ENCODE measurements at regions not wholly inside any gene's neighbourhood (a gene's known extent, or its start where the extent isn't known, plus 50 kb on each side); places are given as distances from the start of the nearest gene placed in this dataset.

- no peak for ATAC-seq
- H3K27ac ChIP-seq (ENCODE audit: low read depth, low read length), result no peak overlapping the region
- H3K27me3 ChIP-seq (ENCODE audit: insufficient read depth, low read length), result peaks cover 15% of the 10 kb centered on the region
- no peaks in the 10 kb centered on the region for H3K36me3 ChIP-seq (ENCODE audit: control insufficient read depth in 1 of 2, insufficient read depth in 2 of 2, low read length in 2 of 2)
- no peaks in the 10 kb centered on the region for H3K79me2 ChIP-seq (ENCODE audit: insufficient read depth, low read length)
- BruUV-seq (replicated peaks), result no TSS peak
- H3K4me1 ChIP-seq (ENCODE audit: control insufficient read depth in 1 of 2, insufficient read depth in 2 of 2, low read length in 2 of 2), result no peaks in the 10 kb centered on the region
- H3K4me2 ChIP-seq (ENCODE audit: low read length), result no peak overlapping the region
- ChIA-PET POLR2A (no interaction called here), RAD21 (ENCODE audit: low non-redundant PET in 1 of 2, low total read pairs in 2 of 2, uncharacterized antibody in 2 of 2, unreplicated experiment in 2 of 2) (no interaction called here), CTCF (no interaction called here)
- intact Hi-C loops (cut with micrococcal nuclease), result no loop called here
- H3K9me2 ChIP-seq (ENCODE audit: insufficient read depth), result no peaks in the 10 kb centered on the region
- no peak for DNase-seq (ENCODE audit: low read depth, low spot score)
- H2AFZ ChIP-seq (ENCODE audit: low read depth, low read length, poor library complexity, severe bottlenecking), result no peak overlapping the region
- no peaks in the 10 kb centered on the region for H4K20me1 ChIP-seq (ENCODE audit: insufficient read depth)
- H3K9me3 ChIP-seq (ENCODE audit: control insufficient read depth in 1 of 2, insufficient read depth in 1 of 2, low read depth in 1 of 2, low read length in 2 of 2), result peaks cover 0 to 8% of the 10 kb centered on the region in 2 experiments; a peak in 1 of 4 replicates
- no peak overlapping the region for H3K4me3 ChIP-seq (replicated peaks in 1 of 2; ENCODE audit: low read depth in 1 of 2, low read length in 2 of 2)
- TF ChIP-seq POLR2A (IDR thresholded peaks at IDR 0.05; ENCODE audit: borderline replicate concordance, extremely low read depth, insufficient read depth, insufficient read length), result no peak
- no peak for TF ChIP-seq CTCF (IDR thresholded peaks at IDR 0.05 in 2 of 3, conservative IDR thresholded peaks at IDR 0.05 in 1 of 3; ENCODE audit: borderline replicate concordance in 1 of 3, insufficient read depth in 1 of 3, low read depth in 2 of 3, low read length in 2 of 3)
- no peak for TF ChIP-seq CEBPB (IDR thresholded peaks at IDR 0.05; ENCODE audit: low read depth)
- no peak for TF ChIP-seq ELF1 (IDR thresholded peaks at IDR 0.05; ENCODE audit: borderline replicate concordance, low read depth)
- no peak for TF ChIP-seq FOSL1 (IDR thresholded peaks at IDR 0.05; ENCODE audit: low read depth)
- TF ChIP-seq JUND (IDR thresholded peaks at IDR 0.05), result no peak
- no peak for TF ChIP-seq RAD21 (IDR thresholded peaks at IDR 0.05; ENCODE audit: low read depth)
- no peak for TF ChIP-seq REST (IDR thresholded peaks at IDR 0.05; ENCODE audit: low read depth)
- TF ChIP-seq POLR2AphosphoS5 (IDR thresholded peaks at IDR 0.05; ENCODE audit: low read depth, low read length), result no peak
- no peak overlapping the region for H3K9ac ChIP-seq (ENCODE audit: low read length)
Measured at GRCh38 chr13:91111476-91112200, 235.8 kb upstream of the MIR17HG start.

All from HCT116 (cell line).